ENCODE measurements at regions not wholly inside any gene's neighbourhood (a gene's known extent, or its start where the extent isn't known, plus 50 kb on each side); places are given as distances from the start of the nearest gene placed in this dataset.
"Not testable (repeated sequence)": the region's sequence is repeated elsewhere in the genome, so short reads cannot be mapped to it uniquely, and the experiment has no call there.

DNA sequence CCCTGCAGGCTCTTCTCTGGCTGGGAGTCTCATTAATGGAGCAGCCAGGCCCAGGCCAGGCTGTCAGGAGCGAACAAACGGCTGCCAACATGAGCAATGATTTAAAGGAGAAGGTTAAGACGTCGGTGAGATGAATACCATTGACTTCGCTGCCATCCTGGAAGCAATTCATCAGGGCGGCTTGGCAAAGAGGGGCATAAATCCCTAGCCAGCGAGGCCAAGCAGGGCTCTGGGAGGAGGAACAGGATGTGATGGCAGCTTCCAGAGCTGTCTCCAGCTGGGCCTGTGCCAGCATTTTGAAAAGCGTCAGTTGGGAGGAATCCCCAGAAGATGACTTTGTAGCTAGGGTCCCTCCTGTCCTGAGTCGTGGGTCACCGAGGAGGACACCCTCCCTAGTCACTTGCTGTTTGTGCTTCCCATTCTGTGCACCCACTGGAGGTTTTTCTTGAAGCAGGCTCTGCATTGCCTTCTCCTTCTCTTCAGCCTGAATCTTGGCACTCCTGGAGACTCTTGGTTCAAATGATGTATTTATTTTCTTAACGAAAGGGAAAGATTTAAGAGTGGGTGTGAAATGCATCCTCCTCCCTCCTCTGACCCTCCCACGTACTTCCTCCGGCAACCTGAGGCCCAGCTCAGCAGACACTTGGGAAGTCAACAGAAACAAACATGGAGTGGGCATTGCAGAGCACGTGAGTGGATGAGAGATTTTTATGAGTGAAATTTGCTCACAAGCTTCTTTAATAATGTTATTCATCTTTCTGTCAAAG, 476.3 kb upstream of the CADM1 start:
- no peak for DNase-seq (ENCODE audit: low spot score)

- no peak for DNase-seq (ENCODE audit: low spot score)
These were observed 470.5 kb upstream of the CADM1 start for GRCh38 chr11:115974703-115975102.

- not testable (repeated sequence) for DNase-seq (ENCODE audit: low spot score)
These were observed 463.0 kb upstream of the CADM1 start for GRCh38 chr11:115967203-115967602.

DNA sequence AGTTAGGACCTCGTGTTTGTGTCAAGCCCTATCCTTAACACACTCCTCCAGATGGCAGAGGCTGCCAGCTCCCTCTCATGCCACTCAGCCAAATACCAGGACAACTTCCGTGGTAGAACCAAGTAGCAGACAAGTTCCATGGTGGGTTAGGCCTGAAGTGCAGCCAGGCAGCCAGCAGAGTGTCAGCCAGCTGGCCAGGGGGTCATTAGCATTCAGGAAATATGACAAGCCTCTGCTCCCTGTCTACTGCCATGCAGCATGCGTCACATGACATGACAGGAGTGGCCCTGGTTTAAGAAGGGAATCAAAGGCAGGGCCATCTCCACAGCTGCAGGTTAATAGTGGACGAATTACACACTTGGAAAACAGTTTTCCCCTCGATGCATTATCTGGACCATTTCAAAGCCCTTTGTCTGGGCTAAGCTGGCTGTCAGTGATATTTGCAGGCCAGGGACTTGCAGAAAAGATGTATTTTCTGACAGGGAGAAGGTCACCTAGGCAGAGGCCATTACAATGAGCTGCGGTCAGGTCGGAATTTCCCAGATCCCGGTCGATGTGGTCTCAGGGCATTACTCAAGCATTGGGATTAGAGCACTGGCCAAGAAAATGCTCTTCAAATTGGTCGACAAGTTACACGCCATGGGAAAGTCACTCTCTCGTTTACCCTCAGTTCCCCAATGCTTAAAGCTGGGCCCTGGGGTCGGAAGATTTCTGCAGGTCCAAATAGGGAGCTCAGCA, 461.7 kb upstream of the CADM1 start:
- DNase-seq (ENCODE audit: low spot score) = peak; percentile 70

GRCh38 chr11:115964091-115964490, 459.9 kb upstream of the CADM1 start:
- DNase-seq (ENCODE audit: low spot score) = no peak

DNA sequence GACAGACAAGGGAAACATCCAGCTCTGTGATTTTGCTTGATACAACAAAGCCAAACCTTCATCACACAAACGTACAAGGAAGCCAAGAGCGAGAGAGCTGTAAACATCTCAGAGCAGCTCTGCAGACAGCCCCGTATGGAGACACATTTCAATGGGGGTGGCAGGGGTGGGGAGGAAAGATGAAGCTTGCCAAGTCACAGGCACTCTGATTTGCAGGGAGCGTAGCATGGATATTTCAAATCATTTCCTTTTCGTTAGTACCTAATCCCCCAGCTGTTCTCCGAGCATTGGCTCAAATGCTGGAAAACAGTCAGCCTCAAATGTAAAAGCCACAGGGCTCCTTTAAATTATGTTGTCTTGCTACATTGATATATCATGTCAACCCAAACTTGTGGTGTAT, 458.9 kb upstream of the CADM1 start:
- DNase-seq (ENCODE audit: low spot score) = no peak

DNA sequence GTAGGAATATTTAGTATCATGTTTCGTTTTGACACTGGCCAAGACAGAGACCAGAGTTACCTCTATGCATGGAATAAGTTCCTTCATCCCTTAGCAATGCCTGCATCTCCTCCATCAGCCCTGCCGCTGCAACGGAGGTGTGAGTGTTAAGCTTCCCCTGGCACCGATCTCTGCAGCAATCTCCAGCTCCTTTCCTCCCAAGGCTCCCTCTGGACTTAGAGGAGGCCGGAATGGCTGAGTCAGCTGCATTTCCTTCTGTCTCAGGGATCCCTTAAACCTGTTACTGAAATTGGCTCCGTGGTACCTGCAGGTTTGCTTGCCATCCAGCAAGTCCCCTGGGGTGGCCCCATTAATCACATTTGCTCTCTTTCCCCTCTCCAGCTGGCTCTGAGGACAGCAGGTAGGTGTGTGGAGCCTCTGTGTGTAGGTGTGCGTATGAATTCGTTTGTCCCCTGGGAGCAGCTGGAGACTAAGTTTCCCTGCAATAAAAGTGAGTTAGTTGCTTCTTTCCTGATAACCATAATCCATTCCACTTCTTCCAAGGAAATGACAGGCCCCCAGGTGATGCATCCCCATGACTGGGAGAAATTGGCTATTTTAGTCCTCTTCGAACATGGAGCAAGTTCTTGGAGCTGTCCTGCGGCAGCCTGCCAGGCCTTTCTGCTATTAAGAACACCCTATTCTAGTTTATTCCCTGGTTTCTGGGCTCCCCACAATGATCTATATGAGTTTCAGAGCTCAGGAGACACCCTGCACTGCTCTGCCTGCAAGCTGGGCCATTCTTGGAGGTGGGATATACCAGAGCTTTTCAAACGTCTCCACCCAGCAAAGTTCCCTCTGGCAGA, 457.2 kb upstream of the CADM1 start:
- DNase-seq (ENCODE audit: low spot score) = no peak

DNA sequence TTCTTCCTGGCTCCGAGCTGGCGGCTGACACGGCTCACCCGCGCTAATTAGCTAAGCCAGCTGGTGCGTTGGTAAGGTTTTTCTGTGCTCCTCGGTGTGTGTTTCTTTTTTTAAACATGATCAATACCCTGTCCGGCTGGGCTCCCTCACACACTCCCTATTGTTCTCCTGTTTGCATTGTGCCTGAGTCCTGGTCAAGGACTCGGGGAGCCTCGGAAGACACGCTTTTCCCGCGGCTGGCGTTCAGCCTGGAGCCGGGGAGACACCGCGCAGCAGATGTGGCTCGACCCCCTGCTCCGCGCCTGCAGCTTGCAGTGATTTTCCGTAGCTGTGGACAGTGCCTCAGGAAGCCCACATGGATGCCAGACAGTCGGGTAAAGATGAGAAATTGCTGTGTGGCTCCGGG, 454.9 kb upstream of the CADM1 start:
- DNase-seq (ENCODE audit: low spot score) = no peak

GRCh38 chr11:115958089-115959000, 454.1 kb upstream of the CADM1 start:
- DNase-seq (ENCODE audit: low spot score) = no peak

DNA sequence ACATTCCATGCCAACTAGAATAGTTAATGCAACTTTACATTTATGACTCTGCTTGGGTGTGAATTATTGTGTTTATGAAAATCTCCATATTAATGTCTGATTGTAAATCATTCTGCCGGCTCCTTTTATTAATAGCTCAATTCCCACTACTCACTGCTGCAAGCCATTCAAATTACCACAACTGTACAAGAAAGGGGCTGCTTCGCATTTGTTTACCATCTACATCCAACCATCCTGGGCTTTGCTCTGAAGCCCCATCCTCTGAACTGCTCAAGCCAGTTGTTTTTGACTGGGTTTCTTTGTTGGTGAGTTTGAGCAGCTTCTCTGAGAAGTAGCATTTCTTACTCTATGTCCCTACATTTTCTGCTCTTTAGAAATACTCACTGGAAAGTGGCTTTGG, 451.6 kb upstream of the CADM1 start:
- DNase-seq (ENCODE audit: low spot score) = no peak

- no peak for DNase-seq (ENCODE audit: low spot score)
These were observed 446.4 kb upstream of the CADM1 start for GRCh38 chr11:115950660-115951059.

DNA sequence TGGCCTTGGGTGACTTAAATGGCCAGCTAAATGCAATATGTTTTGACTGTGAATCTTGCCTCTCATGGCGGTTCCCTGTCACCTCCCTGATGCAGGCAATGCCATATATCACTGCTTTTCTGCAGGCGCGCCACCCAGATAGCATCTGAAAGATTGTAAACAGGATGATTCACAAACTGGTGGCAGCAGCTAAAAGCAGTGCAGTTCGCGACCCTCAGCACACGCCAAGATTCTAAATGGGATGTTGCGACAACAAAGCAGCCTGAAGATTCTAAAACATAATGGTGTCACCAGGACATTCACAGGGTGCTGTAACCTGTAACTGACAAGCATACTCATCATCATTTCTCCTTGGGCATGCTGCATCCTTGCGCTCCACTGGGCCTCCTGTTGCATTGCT, 440.4 kb upstream of the CADM1 start:
- DNase-seq (ENCODE audit: low spot score) = peak; percentile 11

DNA sequence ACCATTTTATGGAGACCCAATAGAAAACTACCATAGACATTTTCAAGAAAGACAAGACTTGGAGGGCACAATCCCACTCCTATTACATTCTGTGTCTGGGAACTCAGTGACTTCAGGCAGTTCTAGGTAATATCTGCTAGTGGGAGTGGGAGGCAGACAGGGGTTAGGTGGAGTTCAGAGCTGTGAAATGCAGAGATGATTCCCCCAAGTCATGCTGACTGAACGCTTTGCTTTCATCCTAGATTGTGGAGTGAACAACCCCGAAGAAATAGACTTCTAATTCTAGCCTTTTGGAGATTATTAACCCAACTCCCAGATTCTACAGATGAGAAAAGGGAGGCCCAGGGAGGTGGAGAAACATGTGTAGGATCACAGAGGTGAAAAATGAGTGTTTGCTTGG, 437.8 kb upstream of the CADM1 start:
- no peak for DNase-seq (ENCODE audit: low spot score)

DNA sequence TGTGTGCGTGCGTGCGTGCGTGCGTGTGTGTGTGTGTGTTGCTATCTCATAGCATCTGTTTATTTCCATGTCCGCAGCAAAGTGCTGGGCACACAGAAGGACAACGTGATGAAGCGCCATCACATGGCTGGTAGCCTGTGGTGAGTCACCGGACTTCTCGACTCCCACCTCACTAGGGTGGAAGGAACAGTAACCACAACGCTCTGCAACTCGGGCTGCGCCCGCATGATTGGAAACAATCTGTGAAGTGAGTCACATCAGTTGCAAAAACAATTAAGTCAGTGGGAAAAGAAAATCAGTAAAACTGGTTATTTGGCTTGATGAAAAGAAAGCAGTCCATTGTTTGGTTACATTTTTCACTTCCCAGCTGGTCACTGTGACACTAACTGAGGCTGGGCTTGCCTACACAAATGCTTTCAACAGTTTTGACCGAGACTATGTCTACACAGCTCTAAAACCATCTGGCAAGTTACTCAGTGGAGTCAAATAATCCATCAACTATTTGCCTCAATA, 437.3 kb upstream of the CADM1 start:
- DNase-seq (ENCODE audit: low spot score) = peak; percentile 87

DNA sequence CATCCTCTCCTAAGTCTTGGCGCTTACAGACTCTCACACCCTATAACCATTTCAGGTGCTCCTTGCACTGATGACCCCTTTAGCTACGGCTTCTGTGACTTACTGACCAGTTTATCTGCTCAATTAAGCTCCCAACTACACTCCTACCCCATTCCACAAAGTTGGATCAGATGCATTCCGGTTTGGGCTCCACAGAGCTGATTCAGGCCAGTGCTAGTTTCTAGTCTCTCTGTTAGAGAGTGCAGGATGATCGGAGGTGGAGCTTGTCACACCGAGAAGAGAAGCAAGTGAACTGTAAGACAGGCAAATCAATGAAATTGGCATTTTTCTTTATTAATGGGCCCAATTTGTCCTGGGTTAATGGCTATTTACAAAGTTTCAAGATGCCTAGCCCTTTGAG, 436.8 kb upstream of the CADM1 start:
- DNase-seq (ENCODE audit: low spot score) = no peak

DNA sequence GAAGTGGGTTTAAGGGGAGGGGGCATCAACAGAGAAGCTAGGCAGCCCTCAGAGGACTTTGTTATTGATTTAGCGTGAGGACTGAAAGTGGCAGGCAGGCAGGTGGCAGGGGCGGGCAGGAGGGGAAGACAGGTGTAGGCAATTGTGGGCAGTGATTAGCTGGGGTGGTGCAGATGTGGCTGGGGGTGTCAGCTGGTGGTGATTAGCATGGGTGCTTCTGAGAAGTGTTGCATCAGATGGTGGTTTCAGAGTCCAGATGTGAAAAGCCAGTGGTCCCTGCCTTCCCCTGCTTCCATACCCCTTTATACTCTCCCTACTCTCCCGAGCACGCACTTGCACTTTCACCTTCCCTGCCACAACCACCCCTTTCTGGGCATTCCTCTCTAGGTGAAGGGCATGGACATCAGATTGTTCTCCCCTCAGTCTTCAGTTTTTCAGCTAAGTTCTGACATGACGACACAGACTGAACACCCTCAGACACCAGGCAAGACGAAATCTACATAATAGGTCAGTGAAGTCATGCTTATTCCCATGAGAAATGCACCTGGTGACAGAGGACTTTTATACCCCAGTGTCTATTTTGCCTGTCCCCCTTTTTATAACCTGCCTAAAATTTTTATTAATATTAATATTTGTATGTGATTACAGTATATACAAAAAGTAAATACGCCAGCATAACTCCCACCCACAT, 435.7 kb upstream of the CADM1 start:
- DNase-seq (ENCODE audit: low spot score) = no peak

- DNase-seq (ENCODE audit: low spot score) = no peak
These were observed 435.0 kb upstream of the CADM1 start for GRCh38 chr11:115939104-115939730.

GRCh38 chr11:115933564-115933963, 429.3 kb upstream of the CADM1 start:
- no peak for DNase-seq (ENCODE audit: low spot score)

DNA sequence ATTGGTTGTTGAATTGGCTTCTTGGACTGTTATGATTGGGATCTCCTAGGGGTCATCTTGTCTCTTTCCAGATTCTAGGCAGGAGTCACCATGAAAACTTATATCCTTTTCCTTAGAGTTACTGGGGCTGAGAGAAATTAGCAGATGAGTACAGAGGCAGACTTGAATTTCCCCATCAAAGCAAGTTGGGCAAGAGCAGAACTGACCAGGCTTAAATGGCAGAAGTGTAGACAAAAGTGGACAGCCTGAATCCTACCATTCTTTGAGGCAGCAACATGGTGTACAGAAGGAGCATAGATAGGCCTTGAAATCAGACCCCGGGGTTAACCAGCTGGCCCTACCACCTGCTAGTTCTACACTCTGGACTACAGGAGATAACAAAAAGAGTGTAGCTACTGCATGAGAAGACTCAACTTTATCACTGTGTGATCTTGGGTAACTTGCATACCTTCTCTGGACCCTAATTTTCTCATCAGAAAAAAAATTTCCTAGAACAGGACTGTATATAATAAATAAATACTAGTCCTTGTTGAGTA, 427.4 kb upstream of the CADM1 start:
- no peak for DNase-seq (ENCODE audit: low spot score)
